ENCODE measurements at regions not wholly inside any gene's neighbourhood (a gene's known extent, or its start where the extent isn't known, plus 50 kb on each side); places are given as distances from the start of the nearest gene placed in this dataset.

DNA sequence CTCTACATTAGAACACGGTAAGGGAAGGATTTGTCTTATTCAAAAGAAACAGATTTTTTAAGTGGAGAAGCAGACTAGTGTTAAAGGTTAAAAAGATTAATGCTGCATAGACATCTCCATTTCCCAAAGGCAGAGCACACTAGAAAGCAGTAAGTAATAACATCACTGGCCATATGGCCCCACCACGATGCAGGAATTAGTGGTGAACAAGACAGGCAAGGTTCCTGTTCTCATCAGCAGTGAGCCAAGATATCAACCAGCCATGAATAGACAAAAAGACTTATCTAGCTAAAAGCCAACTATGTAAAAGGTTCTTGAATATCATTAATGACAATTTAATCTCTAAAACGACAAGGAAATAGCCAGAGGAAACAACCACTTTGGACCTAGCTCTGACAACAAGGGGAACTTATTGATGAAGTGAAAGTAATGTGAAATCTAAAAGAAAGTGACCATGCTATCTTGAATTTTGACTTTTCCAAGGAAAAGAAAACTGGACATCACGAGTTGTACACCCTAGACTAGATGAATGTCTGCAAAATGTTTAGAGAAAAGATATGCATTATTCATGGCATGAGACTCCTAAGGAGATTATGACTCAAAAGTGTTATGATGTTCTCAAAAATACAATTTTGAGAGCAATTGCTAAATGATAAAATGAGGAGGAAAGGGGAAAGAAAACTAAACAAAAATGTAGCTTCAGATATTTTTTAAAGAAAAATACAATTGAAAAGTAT lies 157.9 kb upstream of the STXBP5 start:
- DNase-seq: no peak

DNA sequence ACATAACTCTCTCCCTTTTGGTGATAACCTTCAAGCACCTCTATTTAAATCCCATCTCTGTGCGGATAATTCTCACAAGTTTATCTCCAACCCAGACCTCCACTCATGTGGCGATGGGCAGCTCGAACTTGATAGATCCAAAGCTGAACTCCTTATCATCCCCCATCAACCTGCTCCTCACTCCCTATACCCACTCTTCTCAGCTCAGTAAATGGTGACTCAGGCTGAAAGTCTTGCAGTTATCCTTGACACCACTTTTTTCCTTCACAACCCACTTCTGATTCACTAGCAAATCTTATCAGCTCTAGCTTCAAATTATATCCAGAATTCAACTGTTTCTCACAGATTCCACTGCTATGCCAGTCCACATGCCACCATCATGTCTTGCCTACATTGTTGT lies 155.3 kb upstream of the STXBP5 start:
- DNase-seq: no peak

DNA sequence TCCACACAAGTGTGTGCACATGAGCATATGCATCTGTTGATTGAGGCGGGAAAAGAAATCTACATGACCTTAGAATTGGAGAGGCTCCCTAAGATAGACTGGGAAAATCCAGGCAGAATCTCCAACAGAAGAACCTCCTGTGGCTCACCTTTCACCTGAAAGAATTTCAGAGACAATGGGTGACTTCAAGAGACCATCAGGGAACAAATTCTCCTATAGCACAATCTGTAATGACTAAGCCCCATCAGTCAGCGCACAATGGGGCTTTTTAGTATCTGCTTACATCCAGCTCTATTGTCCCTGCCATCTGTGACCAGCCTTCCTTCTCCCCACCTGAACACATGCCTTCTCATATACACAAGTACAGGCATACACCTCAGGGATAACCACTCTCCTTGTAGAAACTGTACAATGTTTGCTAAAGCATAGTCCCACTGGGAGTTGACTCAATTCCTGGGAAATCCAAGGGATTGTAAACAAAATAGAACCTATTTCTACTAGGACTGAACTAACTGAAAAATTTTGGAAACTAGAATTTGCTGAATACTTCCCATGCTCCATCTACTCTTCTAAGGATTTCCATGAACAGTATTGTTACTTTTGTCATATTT lies 150.8 kb upstream of the STXBP5 start:
- no peak for DNase-seq

DNA sequence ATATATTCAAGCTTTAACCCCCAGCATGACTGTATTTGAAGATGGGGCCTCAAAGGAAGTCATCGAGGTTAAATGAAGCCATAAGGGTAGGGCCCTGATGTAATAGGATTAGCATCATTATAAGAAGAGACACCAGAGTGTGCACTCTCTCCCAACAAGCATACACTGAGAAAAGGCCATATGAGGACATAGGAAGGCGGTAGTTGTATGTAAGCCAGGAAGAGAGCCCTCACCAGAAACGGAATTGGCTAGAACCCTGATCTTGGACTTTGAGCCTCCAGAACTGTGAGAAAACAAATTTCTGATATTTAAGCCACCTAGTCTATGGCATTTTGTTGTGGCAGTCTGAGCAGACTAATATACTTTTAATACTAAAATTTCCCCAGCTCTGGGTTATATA lies 150.1 kb upstream of the STXBP5 start:
- no peak for DNase-seq

DNA sequence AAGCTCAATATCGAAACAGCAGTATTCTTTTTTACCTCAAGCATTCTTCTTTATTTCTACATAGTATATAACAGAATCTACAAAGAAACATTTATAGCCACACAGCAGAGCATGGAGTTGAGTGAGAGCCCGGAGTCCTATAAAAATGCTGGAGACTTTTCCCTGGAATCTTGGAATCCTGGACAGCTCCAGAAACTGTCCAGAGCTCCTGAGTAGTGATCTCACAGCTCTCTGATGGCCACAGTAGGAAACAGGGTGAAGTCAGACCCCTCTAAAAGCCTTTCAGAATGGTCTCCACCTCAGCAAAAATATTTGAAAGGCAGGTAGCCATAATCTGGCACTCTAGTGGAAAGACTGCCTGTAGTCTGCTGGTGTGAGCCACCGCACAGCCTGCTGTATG lies 149.3 kb upstream of the STXBP5 start:
- no peak for DNase-seq

DNA sequence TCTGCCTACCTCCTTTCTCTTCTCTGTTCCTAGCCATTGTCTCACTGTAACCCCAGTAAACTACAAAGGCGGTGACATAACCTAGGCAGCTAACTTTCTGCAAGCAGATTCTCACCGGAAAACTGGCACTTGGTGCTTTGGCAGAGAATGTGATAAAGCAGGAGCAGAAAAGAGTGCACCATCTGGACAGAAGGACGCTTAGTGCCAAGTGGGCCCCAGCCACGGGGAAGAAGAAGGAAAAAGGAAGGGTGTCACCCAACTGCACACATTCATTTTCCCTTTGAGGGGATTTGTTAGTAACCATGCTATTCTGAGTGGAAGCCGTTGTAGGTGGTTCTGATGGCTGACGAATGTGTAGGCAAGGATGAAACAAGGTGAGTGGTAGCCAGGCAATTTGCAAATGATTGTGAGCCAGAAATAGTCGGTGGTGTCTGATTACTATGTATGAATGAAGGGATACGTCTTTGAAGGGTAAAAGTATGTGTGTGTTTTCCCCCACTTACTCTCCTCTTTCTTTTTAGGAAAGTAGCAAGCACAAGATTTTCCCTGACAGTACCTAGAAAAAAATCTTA lies 148.3 kb upstream of the STXBP5 start:
- DNase-seq: no peak

DNA sequence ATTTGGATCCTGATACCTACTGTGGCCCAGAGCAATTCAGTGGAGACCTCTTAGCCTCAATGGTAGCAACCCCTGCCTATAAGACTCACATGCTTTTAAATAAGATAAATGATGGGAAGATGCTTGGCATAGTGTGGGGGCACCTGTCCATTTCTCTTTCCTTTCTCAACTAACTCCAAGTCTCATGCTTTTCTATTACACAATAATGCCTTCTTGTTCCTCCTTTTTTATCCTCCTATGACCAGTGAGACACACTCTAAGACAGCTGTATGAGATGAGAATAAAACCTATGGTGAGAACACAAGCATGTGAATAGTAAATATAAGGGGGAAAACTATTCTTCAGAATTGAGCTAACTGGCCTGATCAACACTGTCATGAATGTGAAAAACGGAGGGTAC lies 147.0 kb upstream of the STXBP5 start:
- no peak for DNase-seq

DNA sequence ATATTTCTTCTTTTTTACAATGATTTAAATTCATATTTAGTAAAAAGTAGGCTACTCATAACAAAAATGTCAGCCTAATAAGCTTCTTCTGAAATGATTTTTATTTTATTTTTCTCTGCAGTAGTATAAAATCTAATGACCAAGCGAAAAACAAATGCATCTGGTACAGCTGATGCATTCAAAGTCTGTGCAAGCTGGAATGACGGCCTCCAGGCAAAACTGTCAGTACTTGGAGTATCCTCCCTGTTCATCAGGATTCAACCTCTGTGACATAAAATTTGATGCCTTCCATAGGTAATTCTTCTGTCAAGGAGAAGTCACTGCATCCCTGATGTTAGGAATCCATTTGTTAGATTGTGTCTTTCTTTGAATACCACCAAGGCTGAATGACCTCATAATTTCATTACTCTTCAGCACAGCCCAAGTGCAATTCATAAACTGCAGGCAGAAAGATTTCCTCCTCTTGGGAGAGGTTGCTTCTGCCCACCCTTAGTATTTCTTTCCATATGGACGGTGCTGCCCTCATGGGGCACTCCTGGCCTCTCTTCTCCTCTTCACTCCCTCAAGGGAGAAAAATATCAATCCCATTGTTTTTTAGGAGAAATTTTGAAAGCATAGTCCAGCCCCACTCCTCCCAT lies 146.4 kb upstream of the STXBP5 start:
- DNase-seq: no peak

DNA sequence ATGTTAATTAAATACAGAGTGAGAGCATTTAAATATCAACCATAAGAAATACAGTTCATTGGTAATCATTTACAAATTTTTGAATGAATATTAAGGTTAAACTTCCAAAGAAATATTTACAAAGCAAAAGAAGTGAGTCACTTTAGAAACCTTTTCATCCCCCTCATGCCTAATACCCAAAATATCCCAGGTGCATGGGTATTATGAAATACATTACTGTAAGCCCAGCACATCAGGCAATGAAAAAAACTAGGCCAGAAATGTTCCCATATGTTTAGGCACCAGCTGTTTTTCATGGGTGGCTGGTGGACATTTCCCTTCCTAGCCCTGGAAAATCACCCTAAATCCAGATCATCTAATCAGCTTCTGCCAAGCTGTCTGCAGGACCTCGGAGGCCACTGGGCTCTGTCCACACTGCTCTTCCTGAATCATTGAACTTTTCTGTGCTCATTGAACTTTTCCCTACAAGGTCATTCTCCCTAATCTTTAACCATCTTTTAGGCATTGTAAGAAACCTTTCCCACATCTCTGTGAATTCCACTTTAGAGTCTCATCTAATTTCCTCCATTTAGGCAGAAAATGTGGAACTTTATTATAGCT lies 145.3 kb upstream of the STXBP5 start:
- DNase-seq: no peak

DNA sequence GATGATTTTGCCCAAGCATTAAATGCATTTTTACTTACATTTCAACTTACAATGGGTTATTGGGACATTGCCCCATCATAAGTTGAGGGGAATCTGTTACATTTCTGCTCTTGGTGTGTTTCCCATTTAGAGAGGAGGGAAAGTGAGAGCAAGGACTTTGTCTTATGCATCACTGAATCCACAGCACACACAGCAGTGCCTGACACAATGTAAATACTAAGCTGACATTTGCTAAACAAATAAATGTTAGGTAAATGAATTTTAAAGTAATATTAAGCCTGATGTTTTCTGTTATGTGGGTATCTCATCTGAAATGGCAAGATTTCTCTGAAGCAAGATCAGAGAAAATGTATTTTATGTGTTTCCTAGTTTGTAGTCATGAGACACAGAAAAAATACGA lies 143.6 kb upstream of the STXBP5 start:
- DNase-seq: no peak

DNA sequence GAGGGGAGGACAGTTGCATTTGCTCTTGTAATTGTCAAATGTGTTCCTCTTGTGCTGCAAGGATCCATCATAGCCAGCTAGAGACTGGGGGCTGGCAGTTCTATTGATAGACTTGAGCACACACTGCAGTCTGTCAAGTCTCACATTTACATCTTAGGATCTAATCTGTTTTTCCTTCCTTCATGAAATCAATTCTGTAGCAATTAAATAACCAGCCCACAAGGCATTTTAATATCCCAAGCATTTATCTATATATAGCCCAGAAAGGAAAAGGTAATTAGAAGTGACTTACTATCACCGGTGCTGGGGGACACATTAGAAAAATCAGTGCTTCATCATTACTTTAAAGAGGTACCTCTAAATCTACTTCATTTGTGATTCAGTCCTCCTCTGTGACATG lies 143.0 kb upstream of the STXBP5 start:
- no peak for DNase-seq

DNA sequence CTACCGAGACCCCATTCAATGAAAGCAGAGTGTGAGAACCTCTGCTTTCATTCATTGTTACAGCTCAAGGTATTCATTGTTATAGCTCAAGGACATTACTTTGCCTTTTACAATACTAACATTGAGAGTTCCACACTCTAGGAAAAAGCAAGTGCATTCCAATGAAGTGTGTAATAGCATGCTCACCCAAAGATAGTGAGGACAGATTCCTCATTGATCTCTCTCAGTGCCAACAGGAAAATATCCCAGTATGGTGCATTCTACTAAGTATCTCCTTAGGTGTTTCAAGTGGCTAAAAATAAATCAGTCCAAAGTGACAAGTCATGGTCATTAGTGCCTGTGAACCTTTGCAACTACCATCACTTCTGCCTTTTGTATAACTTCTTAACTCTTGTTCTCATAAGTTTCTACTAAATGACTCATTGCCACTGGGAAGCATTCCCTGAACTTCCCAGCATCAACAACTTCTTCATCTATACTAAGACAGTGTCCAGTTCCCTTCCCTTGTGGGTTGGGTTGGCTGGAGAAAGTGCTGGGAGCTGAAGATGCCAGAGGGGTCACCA lies 140.7 kb upstream of the STXBP5 start:
- no peak for DNase-seq

DNA sequence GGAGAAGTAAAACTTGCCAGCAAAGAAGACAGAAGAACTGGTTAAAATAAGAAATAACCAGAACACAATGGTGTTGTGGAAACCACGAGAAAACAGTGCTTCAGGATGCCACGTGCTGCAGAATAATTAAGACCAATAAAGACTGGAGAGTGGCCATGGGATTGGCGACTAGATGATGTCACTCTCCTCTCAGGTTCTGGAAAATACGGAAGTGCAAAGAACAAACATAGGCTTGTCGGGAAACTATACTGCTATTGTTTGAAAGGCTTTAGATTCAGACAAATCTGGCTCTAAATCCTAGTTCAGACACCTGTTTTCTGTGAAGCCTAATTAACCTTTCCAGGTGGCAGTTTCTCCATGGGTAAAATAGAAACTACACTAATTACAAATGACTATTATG lies 138.4 kb upstream of the STXBP5 start:
- DNase-seq: no peak

DNA sequence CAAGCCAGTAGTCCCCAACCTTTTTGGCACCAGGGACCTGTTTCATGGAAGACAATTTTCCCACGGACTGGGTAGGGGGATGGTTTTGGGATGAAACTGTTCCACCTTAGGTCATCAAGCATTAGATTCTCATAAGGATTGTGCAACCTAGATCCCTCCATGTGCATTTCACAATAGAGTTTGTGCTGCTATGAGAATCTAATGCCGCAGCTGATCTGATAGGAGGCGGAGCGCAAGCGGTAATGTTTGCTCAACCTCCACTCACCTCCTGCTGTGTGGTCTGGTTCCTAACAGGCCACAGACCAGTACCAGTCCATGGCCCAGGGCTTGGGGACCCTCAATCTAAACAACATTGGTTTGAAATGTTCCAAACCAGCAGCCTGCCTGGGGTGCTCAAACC lies 137.0 kb upstream of the STXBP5 start:
- no peak for DNase-seq

DNA sequence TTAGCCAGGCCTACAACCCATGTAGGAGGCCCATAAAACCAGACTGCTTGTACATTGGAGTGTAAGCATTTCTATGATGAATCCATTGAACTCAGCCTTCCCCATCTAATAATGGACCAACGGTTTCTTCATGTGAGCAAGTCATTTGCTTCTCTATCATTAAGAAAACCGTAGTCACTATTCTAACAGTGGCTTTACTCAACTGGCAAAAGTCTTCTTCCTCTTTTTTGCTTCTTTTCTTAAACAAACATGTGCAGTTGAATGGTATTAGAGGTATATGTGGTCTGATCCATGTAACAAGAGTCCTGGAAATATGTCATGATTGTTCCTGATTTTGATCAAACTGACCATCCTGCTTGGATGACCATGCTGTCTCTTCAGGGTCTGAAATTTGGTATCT lies 132.4 kb upstream of the STXBP5 start:
- DNase-seq: no peak

DNA sequence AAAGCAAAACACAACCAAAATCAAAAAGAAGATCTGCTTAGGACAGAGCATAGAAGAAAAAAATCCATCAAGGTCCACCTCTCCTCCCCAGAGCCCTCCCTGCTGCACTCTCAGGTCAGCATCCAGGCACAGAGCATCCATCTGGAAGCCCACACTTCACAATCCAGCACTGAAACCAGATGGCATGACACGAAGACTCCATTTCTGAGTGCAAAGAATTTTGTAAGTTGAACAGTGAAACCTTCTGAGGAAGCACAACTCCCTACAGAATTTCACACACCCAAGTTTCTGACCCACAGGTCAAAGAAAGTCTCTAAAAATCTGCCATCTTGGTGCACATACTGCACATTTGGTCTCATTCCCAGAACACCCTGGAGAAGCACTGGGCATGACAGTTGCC lies 128.8 kb upstream of the STXBP5 start:
- no peak for DNase-seq

DNA sequence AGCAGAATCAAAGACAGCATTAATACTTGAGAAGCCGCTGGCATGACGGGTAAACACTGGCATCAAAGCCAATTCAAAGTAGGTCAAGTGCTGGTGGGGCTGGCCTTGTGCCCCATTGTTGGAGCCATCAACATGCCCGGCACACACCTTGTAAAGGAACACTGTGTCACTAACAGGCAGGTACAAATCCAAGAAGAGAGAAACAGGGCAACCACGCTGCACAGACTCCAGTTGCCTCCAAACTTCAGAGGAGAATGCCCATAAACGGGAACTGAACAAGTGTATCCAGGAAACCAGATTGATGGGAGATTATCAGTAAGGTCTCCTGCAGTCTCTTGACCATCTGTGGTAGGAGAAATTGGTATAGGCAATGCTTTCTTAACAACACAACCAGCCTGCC lies 127.0 kb upstream of the STXBP5 start:
- no peak for DNase-seq

DNA sequence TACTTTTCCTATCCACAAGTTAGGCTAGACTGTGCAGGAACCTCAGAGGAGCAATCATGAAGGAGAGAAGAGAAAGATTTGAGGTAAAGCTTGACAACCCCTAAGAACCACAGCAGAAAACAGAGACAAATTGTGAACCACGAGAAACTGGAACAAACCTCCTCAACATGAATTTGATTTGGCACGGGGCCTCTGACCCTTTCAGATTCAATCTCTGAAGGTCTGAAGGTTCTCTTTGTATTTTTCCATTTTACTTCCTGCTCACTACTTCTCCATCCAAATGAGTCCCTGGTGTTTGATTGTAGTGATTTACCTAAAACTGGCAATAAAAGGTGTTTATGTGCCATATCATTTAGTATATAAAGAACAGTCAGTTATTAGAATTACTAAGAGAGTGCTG lies 126.1 kb upstream of the STXBP5 start:
- DNase-seq: no peak

DNA sequence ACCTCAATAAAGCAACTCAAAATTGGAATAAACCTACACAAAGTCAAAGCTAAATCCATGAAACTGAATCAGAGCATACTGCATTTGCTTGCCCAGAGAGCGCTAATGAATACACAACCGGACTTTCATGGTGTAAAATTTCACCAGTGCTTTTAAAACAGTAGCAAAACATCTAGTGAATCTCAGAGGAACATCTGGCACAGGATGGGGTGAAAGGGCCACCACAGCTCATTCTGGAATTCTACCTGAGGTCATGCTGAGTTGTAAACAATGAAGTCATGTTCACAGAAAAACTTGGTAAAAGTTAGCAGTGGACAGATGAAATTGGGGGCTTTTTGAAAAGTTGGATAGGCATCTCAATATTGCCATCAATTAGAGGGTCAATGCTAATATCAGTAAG lies 125.6 kb upstream of the STXBP5 start:
- no peak for DNase-seq

DNA sequence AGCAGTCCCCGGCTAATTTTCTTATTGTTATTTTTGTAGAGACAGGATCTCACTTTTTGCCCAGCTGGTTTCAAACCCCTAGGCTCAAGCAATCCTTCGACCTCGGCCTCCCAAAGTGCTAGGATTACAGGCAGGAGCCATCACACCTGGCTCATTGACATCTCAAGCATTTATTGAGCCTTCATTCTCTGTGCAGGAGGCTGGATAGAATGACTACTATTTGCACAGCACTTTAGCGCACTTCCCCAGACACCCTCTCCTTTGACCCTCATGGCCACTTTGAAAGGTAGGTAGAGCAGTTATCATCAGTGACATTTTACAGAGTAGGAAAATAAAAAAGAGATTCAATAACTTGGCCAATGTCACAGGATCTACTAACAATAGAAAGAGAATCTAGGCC lies 124.0 kb upstream of the STXBP5 start:
- no peak for DNase-seq

DNA sequence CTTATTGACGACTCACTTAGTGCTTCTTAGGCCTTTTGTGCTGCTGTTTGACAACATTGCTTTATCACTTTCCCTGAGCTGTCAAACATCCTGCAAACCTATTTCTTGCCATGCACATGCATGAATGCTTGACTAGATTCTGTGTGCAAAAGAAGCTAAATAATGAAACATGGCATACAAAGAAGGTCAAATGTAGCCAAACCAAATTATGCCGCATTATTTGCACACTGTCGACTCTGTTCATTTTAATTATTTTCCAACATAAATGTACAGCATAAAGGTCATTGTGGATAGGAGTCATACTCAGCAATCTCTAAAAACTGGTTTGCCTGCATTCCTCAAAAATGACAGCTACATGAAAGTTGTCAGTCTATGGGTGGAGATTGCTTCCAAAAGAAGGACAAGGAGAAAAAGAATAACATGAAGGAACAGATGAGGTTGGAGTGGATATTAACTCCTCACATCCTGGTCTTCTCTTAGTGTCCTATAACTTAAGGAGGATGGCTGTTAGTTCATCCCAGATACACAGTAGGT lies 123.1 kb upstream of the STXBP5 start:
- no peak for DNase-seq

DNA sequence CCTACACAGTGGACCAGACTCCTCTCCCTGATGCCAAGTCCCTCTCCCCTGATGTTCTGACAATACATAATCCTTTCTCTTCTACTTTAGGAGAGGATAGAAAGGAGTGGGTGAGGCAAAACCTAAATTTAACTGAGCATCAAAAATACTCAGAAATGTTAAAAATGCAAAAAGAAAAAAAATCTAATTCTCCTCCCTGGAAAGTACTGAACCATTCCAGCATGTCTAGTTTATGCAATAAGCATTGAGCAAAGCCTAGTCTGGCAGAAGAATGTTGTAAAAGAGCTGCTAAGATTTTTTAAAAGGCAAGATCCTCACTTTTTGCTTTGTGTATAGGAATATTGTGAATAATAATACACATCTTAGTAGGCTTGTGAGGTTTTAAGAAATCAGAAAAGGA lies 116.6 kb upstream of the STXBP5 start:
- no peak for DNase-seq

DNA sequence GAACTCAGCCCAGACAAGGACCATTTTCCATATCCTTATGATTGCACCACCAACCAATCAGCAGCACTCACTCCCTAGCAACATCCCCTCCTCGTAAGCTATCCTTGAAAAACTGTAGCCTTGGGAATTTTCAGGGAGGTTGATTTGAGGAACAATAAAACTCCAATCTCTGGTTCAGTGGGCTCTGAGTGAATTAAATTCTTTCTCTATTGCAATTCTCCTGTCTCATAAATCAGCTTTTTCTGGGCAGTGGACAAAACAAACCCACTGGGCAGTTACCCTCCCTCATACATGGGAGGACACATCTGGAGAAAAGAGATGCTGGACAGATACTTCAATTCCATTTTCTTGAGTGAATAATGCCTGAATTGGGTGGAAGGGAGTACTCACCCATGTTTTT lies 115.4 kb upstream of the STXBP5 start:
- DNase-seq: no peak
